ENCODE measurements at regions not wholly inside any gene's neighbourhood (a gene's known extent, or its start where the extent isn't known, plus 50 kb on each side); places are given as distances from the start of the nearest gene placed in this dataset.

- Histone ChIP-seq H3K23ac (ENCODE audit: low read depth, low read length) (no peak overlapping the region), H4K8ac (ENCODE audit: low read depth in 2 of 2, low read length in 2 of 2) (no peak overlapping the region), H4K91ac (ENCODE audit: insufficient read depth, low read depth, low read length) (no peak overlapping the region), H3K4me2 (ENCODE audit: low read depth, low read length) (no peak overlapping the region), H3K4me1 (ENCODE audit: control insufficient read depth, insufficient read depth, low read length) (no peaks in the 10 kb centered on the region), H2AFZ (replicated peaks; ENCODE audit: low read length, poor library complexity) (no peak overlapping the region), H3K4ac (ENCODE audit: low read depth, low read length) (no peak overlapping the region), H3K56ac (ENCODE audit: extremely low read depth, insufficient read depth, low read length) (no peak overlapping the region), H3K27me3 (ENCODE audit: control insufficient read depth, insufficient read depth, low read length) (peaks cover 7% of the 10 kb centered on the region; the same call in 1 of the 2 replicates), H2BK20ac (ENCODE audit: low read depth, low read length) (no peak overlapping the region), H2BK120ac (ENCODE audit: low read depth, low read length) (no peak overlapping the region), H2BK5ac (ENCODE audit: low read depth, low read length, poor library complexity, severe bottlenecking) (no peak overlapping the region), H3K14ac (replicated peaks; ENCODE audit: low read depth, low read length) (no peak overlapping the region), H3K4me3 (ENCODE audit: insufficient read depth, low read depth, low read length) (no peak overlapping the region), H2AK9ac (replicated peaks; ENCODE audit: low read depth, low read length, poor library complexity) (no peak overlapping the region), H2BK15ac (ENCODE audit: low read depth, low read length) (no peak overlapping the region), H3K79me1 (ENCODE audit: low read depth in 1 of 2, low read length in 2 of 2) (no peaks in the 10 kb centered on the region), H3K27ac (ENCODE audit: insufficient read depth, low read length) (no peak overlapping the region), H3K9me1 (ENCODE audit: insufficient read depth, low read length) (no peaks in the 10 kb centered on the region), H4K20me1 (ENCODE audit: insufficient read depth, low read length) (no peaks in the 10 kb centered on the region), H2AK5ac (ENCODE audit: low read depth, low read length) (no peak overlapping the region), H4K5ac (ENCODE audit: low read depth, low read length) (no peak overlapping the region), H3K18ac (ENCODE audit: low read depth, low read length) (no peak overlapping the region), H3K36me3 (ENCODE audit: control insufficient read depth, insufficient read depth, low read length) (no peaks in the 10 kb centered on the region), H3K9me3 (ENCODE audit: control insufficient read depth, insufficient read depth, low read length) (no peaks in the 10 kb centered on the region), H3K9ac (ENCODE audit: low read depth, low read length) (no peak overlapping the region)
- ChIA-PET POLR2A (ENCODE audit: unreplicated experiment) (no interaction called here), CTCF (no interaction called here)
- intact Hi-C loops (cut with micrococcal nuclease) (no loop called here), dilution Hi-C loops (cut with HindIII; ENCODE audit: low sequenced_read_pairs, unreplicated experiment) (no loop called here), in situ Hi-C loops (cut with MboI; ENCODE audit: low sequenced_read_pairs) (no loop called here)
- 100% methylated on average over 1 of the region's 3 CpGs; no CpG with 5 or more reads in 1 of the 2 experiments for WGBS, 2 experiments (ENCODE audit: extremely low coverage in 2 of 2, insufficient read length in 1 of 2)
- no peak for ATAC-seq (ENCODE audit: low read depth)
- BruUV-seq (replicated peaks), result no TSS peak
- DNase-seq, result no peak
- TF ChIP-seq RCOR1 (IDR thresholded peaks at IDR 0.05; ENCODE audit: insufficient replicate concordance, low read length) (no peak), POLR2A (IDR thresholded peaks at IDR 0.05; ENCODE audit: low read depth, low read length) (no peak), MAZ (IDR thresholded peaks at IDR 0.05; ENCODE audit: borderline replicate concordance, low read depth, low read length) (no peak), BHLHE40 (IDR thresholded peaks at IDR 0.05; ENCODE audit: low read depth, low read length) (no peak), RAD21 (IDR thresholded peaks at IDR 0.05; ENCODE audit: low read length) (no peak), USF2 (IDR thresholded peaks at IDR 0.05; ENCODE audit: low read depth, low read length) (no peak), CHD1 (IDR thresholded peaks at IDR 0.05; ENCODE audit: low read depth, low read length) (no peak), CEBPB (IDR thresholded peaks at IDR 0.05; ENCODE audit: low read depth, low read length) (no peak), NFE2L2 (IDR thresholded peaks at IDR 0.05; ENCODE audit: low read depth, low read length) (no peak), FOS (IDR thresholded peaks at IDR 0.05; ENCODE audit: low read depth, low read length) (no peak), MAFK (IDR thresholded peaks at IDR 0.05; ENCODE audit: low read depth, low read length) (no peak), MXI1 (IDR thresholded peaks at IDR 0.05; ENCODE audit: borderline replicate concordance, low read depth, low read length) (no peak), SMC3 (IDR thresholded peaks at IDR 0.05; ENCODE audit: low read depth, low read length) (no peak), RFX5 (IDR thresholded peaks at IDR 0.05; ENCODE audit: low read depth, low read length) (no peak), ELK1 (IDR thresholded peaks at IDR 0.05; ENCODE audit: borderline replicate concordance, low read depth, low read length) (no peak)
Measured at GRCh38 chr4:151468715-151469696, 60.0 kb downstream of the FHIP1A start.

Measured in IMR-90 (cell line).